Frontal cortex (tissue), 3 donors: ENCODE measurements at regions not wholly inside any gene's neighbourhood (a gene's known extent, or its start where the extent isn't known, plus 50 kb on each side); places are given as distances from the start of the nearest gene placed in this dataset.

ENCODE experiments used
- DNase-seq, 2 donors: peaks; one replicate each; pipeline ENCODE4 v3.0.0; 2012; ENCODE audit warnings: low spot score in 2 of 2
- FAIRE-seq: peaks from 2 replicates; lab custom pipeline; 2012; peaks lifted over from hg19 to GRCh38; lab: Jason Lieb, UNC
- donor health status: control.
- donor health status: control.
- donor health status: control.

DNA sequence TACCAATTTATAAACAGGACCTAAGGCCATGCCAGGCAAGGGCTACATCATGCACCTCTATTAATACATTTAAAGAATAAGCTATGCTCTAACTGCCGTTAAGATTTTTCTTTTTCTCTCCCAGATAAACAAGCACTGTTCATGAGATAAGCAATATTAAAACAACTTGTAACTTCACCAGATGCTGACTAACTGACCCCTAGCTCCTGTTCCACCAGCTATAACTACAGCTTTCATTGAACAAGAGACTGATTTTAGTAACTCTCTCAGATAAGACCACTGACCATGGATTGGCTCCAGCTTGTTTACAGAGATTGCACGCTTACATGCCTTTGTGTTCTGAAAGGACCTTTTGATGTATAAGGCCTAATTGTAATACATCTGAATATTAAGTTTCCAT lies 540.7 kb upstream of the NECTIN3 start:
- FAIRE-seq: no peak
- DNase-seq: no peak

DNA sequence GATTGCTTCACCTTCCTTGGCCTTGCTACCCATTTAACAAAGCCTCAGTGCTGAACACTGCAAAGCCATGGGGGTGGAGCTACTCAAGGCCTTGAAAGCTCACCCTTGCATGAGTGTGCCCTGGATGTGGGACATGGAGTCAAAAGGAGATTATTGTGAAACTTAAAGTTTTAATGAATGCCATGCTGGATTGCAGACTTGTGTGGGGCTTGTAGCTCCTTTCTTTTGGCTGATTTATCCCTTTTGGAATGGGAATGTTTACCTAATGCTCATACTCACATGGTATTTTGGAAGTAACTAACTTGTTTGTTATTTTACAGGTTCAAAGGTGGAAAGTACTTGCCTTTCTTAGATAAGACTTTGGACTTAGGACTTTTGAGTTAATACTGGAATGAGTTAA lies 538.5 kb upstream of the NECTIN3 start:
- DNase-seq (no peak), FAIRE-seq (no peak)

DNA sequence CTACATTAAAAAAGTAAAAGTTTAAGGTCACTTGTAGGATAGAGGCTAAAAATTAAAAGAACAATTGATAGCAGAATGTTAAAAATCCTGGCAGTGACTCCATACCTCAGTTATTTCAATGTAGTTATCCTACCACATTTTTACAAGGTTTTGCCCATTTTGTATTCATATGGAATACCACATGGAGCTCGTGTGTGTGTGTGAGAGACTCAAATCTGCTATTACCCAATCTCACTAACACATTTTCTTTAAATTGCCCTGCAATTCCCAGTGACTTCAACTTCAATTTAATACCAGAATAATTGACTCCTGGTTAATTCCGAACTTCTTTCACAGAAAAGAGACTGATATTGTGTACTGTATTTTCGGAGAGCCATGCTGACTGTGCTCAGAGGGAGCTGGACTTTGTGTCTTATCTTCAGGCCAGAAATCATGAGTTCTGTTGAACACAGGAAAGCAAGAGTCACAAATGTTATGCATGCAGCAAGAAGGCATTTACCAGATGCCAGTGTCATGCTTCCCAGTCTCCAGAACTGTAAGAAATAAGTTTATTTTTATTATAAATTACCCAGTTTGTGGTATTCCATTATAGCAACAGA lies 529.0 kb upstream of the NECTIN3 start:
- DNase-seq: no peak
- FAIRE-seq: no peak

GRCh38 chr3:110544730-110545129 lies 526.9 kb upstream of the NECTIN3 start:
- FAIRE-seq (no peak), DNase-seq (no peak)

DNA sequence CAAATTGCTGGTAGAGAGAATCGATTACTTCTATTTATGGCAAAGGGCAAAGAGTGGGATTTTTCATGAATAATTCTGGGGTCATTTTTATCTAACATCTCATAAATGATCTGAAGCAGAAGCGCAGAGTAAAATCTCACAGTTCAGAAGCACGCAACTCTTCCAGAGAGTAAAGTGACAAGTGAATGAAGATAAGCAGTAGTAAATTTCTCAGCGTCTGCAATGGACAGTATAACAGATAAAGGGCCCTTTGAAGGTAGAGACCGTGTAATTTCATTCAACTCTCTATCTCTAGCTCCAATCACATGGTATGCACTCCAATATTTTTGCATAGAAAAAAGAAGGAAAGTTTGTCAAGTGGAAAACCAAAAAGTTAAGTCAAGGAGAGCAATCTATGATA lies 521.1 kb upstream of the NECTIN3 start:
- FAIRE-seq (no peak), DNase-seq (no peak)

DNA sequence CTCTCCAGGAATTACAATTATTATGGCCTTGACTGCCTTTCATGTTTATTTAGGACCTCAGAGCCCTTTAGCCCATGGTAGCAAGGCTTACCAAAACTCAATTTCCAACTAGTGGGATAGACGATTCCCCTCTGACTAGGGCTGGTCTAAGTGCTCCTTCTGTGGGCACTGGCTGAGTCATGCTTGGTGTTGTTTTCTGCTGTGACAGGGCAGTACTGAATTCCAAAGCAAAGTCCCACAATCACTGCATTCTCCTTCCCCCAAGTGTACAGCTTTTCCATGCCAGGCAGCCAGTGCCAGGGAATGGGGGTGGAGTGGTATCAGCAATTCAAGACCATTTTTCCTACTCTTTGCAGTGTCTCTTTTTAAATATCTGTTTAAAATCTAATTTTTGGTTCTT lies 509.0 kb upstream of the NECTIN3 start:
- no peak for FAIRE-seq
- DNase-seq: no peak

DNA sequence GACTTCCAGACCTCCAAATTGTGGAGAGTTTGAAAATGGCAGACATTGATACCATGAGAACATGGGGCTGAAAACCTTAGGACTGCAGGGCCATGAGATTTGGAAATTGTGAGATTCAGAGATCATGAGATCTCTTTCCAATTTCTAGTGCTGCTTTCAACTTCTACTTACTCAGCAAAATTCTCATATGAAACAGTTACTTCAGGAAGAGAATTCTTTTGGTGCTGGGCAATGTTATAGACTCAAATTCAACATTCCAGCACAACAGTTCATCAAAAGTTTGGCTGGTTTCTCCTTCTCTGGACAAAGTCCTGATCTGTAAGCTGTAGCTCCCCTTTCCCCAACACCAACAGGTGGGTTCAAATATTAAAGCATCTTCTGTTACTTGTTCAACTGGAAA lies 506.9 kb upstream of the NECTIN3 start:
- no peak for DNase-seq
- FAIRE-seq: no peak

DNA sequence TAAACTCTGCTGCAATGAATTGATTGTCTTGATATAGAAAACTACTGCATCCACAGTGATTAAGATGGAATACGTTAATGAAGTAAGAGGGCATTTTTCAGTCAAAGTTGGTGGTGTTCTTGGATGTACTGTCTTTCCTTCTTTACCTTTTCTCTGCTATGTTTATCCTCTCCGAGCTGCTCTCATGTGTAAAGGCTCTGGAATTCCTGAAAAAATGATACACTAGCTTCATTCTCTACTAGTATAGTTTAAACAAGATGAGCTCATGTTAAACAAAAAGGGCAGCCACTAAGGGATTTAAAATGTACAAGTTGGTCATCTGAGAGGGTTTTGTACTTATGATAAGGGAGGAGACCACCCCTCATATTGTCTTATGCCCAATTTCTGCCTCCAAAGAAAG lies 504.6 kb upstream of the NECTIN3 start:
- DNase-seq: no peak
- no peak for FAIRE-seq

DNA sequence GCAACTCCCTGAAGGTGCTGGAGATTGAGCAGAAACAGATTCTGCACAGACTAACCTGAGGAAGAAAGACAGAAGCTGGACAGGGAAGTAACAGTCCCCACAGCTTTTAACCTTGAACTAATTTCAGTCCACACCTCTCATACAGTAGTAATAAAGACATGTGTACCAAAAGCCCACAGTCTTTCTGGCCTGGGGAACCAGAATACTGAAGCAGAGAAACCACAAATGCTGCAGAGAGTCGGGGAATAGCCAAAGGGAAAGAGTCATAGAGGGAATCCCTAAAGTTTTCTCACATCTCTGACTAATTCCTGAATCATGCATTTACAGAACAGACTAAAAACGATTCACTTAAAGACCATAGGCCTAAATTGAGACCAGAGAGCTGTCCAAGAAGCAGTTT lies 503.4 kb upstream of the NECTIN3 start:
- no peak for DNase-seq
- no peak for FAIRE-seq

DNA sequence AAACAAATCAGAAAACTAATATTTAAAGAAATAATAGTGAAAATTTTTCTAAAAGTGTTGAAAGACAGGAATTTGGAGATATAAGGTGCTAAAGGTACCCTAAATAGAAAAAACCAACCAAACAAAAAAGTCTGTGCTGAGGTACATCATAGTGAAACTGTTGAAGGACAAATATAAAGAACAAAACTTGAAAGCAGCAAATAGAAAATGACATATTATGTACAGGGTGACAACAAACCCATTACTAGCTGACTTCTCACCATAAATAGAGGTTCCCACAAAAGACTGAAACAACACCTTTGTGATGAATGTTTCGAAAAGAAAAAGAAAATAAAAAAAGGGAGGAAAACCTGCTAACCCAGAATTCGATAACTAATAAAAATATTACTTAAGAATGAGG lies 502.5 kb upstream of the NECTIN3 start:
- FAIRE-seq (no peak), DNase-seq (no peak)

GRCh38 chr3:110575702-110576101 lies 495.9 kb upstream of the NECTIN3 start:
- FAIRE-seq (no peak), DNase-seq (no peak)

GRCh38 chr3:110576960-110577359 lies 494.7 kb upstream of the NECTIN3 start:
- DNase-seq (no peak), FAIRE-seq (no peak)

GRCh38 chr3:110577854-110578253 lies 493.8 kb upstream of the NECTIN3 start:
- no peak for FAIRE-seq

DNA sequence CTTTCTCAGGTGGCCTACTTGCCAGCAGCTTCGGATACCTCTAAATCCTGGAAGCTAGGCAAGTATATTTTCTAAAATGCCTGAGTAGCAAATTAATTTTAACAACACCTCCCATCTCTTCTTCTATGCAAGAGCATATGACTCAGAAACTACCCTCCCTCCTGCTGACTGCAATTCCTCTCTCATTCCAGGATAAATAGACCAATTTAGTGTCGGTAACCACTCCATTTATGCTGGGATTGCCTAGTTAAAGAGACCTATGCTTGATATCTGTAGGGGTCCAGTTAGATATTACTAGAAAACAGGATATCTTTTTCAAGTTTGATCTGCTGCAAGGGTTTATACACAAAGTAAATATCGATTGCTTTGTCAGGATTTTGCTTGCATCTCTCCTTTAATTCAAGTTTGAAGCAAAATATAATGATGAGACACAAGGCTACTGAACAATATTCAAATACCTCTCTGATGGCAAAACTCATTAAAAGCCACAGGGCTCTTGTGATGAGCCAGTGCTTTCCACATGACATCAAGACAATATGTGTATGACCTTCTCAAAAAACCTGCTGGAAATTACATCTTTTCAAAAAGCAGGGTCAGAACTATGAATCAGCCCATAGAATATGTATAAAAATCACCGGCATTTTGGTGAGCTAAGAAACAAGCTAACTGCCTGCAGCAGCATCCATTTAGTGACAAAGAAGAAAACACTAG lies 491.6 kb upstream of the NECTIN3 start:
- DNase-seq (no peak), FAIRE-seq (no peak)

More at GRCh38 chr3:110577854-110578253, 493.8 kb upstream of the NECTIN3 start:
- DNase-seq: no peak

- FAIRE-seq: no peak
- DNase-seq: no peak
These were observed 488.2 kb upstream of the NECTIN3 start for GRCh38 chr3:110583373-110583935.

- no peak for DNase-seq
- FAIRE-seq: no peak
These were observed 482.7 kb upstream of the NECTIN3 start for GRCh38 chr3:110588906-110589305.

DNA sequence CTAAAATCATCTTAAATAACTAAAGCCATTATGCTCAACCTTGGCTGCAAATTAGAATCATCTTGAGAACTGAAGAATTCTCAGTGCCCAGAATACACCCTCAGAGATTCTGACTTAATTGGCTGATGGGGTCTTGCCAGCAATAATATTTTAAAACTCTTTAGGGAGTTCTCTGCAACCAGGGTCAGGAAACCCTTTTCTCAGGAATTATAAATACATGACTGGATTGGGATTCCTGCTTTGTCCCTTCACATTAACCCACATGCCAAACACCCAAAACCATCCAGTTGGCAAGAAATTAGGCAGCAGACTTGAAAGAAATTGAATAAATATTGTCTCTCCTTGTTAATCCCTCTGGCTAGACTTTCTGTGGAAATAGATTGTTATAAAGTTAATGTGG lies 482.3 kb upstream of the NECTIN3 start:
- FAIRE-seq (no peak), DNase-seq (no peak)

- FAIRE-seq: no peak
These were observed 477.9 kb upstream of the NECTIN3 start for GRCh38 chr3:110593749-110594148.

DNA sequence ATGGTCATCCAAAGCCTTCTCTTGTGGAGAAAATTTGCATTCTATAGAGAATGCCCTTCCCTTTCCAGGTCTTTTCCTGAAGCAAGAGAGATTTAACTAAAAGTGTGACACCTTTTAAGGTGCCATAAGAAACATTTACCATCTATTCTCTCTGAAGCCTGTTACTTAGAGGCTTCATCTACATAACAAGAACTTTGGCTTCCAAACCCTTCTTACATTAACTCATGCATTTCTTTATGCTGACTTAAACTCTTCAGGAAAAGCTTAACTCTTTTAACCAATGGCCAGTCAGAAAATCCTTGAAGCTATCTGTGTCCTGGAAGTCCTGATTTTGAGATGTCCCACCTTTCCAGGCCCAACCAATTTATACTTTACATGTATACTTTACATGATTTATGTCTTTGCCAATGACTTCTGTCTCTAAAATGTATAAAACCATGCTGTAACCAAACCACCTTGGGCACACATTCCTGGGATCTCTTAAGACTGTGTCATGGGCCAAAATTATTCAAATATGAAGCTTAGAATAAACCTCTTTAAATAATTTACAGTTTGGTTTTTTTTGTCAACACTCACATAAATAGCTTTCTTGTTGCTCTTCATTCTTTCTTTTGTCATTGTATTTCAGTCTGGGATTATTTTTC lies 472.6 kb upstream of the NECTIN3 start:
- FAIRE-seq: no peak
- DNase-seq: no peak

More at GRCh38 chr3:110593749-110594148, 477.9 kb upstream of the NECTIN3 start:
- no peak for DNase-seq

- FAIRE-seq: no peak
- no peak for DNase-seq
These were observed 463.1 kb upstream of the NECTIN3 start for GRCh38 chr3:110608566-110608965.

DNA sequence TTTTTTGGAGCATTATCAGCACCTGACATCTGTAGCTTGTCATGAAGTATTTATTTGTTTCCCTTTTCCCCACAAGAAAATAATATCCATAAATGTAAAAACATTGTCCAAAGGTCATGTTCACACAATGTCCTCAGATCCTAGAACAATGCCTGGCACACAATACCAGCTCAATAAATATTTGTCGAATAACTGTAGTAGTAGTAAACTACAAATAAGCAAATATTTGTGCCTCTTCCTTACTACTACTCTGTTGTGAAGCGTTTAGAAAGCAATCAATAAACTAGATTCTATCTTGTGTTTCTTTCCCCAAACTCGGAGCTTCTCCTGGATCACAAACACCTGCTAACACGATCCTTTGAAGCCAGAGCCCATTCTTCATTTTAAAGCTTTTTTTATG lies 459.6 kb upstream of the NECTIN3 start:
- DNase-seq: no peak
- no peak for FAIRE-seq
